ENCODE measurements at regions not wholly inside any gene's neighbourhood (a gene's known extent, or its start where the extent isn't known, plus 50 kb on each side); places are given as distances from the start of the nearest gene placed in this dataset.

DNA sequence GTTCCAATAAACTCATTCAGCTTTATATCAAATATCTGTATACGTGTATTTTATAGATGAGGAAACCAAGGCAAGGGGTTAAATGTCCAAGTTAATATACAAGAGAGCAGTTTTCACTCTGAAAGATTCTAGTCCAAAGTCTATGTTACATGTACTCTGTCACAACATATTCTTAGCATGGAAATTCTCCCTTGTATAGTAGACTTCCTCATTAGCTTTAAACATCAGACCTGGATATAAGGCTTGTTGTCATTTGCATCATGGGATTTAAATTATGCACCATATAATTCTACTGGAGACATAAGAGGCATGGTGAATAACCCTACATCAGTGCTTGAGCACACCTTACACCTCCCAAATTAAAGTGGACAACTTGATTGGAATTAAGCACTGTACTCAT is 681.9 kb upstream of the CCDC179 start:
- TF ChIP-seq EZH2 (IDR thresholded peaks at IDR 0.05; ENCODE audit: borderline replicate concordance, low read depth, low read length, poor library complexity, severe bottlenecking): no peak
- TF ChIP-seq, protein P1, sequence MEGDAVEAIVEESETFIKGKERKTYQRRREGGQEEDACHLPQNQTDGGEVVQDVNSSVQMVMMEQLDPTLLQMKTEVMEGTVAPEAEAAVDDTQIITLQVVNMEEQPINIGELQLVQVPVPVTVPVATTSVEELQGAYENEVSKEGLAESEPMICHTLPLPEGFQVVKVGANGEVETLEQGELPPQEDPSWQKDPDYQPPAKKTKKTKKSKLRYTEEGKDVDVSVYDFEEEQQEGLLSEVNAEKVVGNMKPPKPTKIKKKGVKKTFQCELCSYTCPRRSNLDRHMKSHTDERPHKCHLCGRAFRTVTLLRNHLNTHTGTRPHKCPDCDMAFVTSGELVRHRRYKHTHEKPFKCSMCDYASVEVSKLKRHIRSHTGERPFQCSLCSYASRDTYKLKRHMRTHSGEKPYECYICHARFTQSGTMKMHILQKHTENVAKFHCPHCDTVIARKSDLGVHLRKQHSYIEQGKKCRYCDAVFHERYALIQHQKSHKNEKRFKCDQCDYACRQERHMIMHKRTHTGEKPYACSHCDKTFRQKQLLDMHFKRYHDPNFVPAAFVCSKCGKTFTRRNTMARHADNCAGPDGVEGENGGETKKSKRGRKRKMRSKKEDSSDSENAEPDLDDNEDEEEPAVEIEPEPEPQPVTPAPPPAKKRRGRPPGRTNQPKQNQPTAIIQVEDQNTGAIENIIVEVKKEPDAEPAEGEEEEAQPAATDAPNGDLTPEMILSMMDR (conservative IDR thresholded peaks at IDR 0.05; ENCODE audit: low read depth, low read length): no peak
